Endothelial cell of umbilical vein (primary cell): ENCODE measurements at regions not wholly inside any gene's neighbourhood (a gene's known extent, or its start where the extent isn't known, plus 50 kb on each side); places are given as distances from the start of the nearest gene placed in this dataset.

ENCODE experiments used
- POLR2A ChIP-seq: IDR thresholded peaks from 2 replicates; pipeline ENCODE4 v1.6.1; 2012; ENCODE audit warnings: low read depth, mild to moderate bottlenecking, control low read depth, low read length
- TF ChIP-seq, protein P1 (sequence below), 2 donors: IDR thresholded peaks; 1 replicate in 1 of 2; 2 replicates in 1 of 2; pipeline ENCODE4 v1.5.1; 2011; ENCODE audit warnings: low read length in 2 of 2, mild to moderate bottlenecking in 2 of 2, moderate library complexity in 2 of 2, control low read depth in 1 of 2, inconsistent platforms in 1 of 2, low read depth in 1 of 2; ENCODE audit not compliant: insufficient read depth in 1 of 2; ENCODE audit errors: extremely low read depth in 1 of 2

DNA sequence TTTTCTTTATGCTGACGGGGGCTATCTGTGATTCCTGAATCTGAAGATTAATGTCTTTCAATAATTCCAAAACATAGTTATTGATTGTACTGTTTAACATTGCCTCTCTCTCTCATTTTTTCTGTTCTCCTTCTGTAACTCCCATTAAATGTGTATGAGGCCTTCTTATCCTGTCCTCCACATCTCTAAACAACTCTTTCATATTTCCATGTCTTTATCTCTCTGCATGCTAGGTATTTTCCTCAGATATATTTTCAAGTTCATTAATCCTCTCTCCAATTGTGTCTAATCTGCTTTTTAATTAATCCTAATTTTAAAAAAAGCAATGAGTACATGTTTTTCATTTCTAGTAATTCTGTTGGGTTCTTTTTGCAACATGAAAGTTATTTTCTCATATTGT lies 173.2 kb downstream of the TLE3 start:
- TF ChIP-seq, protein P1, sequence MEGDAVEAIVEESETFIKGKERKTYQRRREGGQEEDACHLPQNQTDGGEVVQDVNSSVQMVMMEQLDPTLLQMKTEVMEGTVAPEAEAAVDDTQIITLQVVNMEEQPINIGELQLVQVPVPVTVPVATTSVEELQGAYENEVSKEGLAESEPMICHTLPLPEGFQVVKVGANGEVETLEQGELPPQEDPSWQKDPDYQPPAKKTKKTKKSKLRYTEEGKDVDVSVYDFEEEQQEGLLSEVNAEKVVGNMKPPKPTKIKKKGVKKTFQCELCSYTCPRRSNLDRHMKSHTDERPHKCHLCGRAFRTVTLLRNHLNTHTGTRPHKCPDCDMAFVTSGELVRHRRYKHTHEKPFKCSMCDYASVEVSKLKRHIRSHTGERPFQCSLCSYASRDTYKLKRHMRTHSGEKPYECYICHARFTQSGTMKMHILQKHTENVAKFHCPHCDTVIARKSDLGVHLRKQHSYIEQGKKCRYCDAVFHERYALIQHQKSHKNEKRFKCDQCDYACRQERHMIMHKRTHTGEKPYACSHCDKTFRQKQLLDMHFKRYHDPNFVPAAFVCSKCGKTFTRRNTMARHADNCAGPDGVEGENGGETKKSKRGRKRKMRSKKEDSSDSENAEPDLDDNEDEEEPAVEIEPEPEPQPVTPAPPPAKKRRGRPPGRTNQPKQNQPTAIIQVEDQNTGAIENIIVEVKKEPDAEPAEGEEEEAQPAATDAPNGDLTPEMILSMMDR (IDR thresholded peaks at IDR 0.05; ENCODE audit: extremely low read depth in 1 of 2, insufficient read depth in 1 of 2, low read depth in 1 of 2, low read length in 2 of 2): no peak
- TF ChIP-seq POLR2A: no peak
